ENCODE measurements at regions not wholly inside any gene's neighbourhood (a gene's known extent, or its start where the extent isn't known, plus 50 kb on each side); places are given as distances from the start of the nearest gene placed in this dataset.

DNA sequence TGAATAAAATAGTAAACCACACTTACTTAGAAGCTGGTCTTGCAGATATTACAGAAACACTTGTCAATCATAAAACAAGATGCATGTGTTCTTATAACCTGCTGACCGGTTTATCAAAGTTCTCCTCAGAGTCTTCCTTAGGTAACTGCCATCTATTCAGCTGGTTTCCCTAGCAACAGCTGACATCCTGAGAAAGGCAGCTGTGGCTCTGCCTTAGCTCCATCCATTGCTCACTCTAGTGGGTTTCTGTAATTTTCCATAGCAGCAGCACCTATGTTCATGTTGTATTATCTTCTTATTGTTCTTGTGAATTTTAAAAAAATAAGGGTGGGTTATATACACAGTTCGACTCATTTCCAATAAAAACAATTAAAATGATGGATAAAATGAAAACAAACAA, 87.8 kb downstream of the RAP2A start:
- in situ Hi-C loops (cut with HindIII; ENCODE audit: extremely low pct_ligation_motif_present, low pct_unique_long_range_greater_than_20kb), result no loop called here
- Histone ChIP-seq H3K36me3 (replicated peaks in 1 of 2; ENCODE audit: control insufficient read depth in 1 of 2, insufficient read depth in 2 of 2, low read length in 2 of 2) (no peaks in the 10 kb centered on the region), H3K4me2 (ENCODE audit: low read depth, low read length) (peak overlapping the region; percentile 54), H2AFZ (ENCODE audit: low read length) (no peak overlapping the region), H3K9me3 (ENCODE audit: low read length) (no peaks in the 10 kb centered on the region), H4K20me1 (ENCODE audit: insufficient read depth, low read length) (no peaks in the 10 kb centered on the region), H3K27ac (ENCODE audit: extremely low read length, insufficient read depth, low read length) (peak overlapping the region; percentile 64), H3K9ac (ENCODE audit: insufficient read depth, low read depth, low read length) (no peak overlapping the region), H3K27me3 (ENCODE audit: control insufficient read depth in 1 of 2, insufficient read depth in 2 of 2, low read length in 2 of 2) (no peaks in the 10 kb centered on the region), H3K4me1 (ENCODE audit: insufficient read depth, low read length) (peaks cover 31% of the 10 kb centered on the region), H3K4me3 (replicated peaks in 1 of 3; ENCODE audit: insufficient read depth in 1 of 3, low read depth in 2 of 3, low read length in 3 of 3) (no peak overlapping the region), H3K79me2 (ENCODE audit: insufficient read depth, low read length) (no peaks in the 10 kb centered on the region)
- DNase-seq (ENCODE audit: low spot score) (peak; percentile 20), FAIRE-seq (no peak), ATAC-seq (peak; percentile 78)
- intact Hi-C loops (cut with micrococcal nuclease; ENCODE audit: unreplicated experiment), result no loop called here
- 21% methylated on average over 2 of the region's 2 CpGs for WGBS (ENCODE audit: low lambda C conversion rate)
- CTCF ChIA-PET (ENCODE audit: low intra/inter-chr PET ratio, low total read pairs), result no interaction called here
- no TSS peak for BruUV-seq (replicated peaks)
- POLR2A ChIA-PET, result no interaction called here
- TF ChIP-seq, protein P1, sequence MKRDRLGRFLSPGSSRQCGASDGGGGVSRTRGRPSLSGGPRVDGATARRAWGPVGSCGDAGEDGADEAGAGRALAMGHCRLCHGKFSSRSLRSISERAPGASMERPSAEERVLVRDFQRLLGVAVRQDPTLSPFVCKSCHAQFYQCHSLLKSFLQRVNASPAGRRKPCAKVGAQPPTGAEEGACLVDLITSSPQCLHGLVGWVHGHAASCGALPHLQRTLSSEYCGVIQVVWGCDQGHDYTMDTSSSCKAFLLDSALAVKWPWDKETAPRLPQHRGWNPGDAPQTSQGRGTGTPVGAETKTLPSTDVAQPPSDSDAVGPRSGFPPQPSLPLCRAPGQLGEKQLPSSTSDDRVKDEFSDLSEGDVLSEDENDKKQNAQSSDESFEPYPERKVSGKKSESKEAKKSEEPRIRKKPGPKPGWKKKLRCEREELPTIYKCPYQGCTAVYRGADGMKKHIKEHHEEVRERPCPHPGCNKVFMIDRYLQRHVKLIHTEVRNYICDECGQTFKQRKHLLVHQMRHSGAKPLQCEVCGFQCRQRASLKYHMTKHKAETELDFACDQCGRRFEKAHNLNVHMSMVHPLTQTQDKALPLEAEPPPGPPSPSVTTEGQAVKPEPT (CRISPR knock-in tag; IDR thresholded peaks at IDR 0.05; ENCODE audit: low read depth), result no peak
- TF ChIP-seq RFXANK (CRISPR knock-in tag; IDR thresholded peaks at IDR 0.05), result peak; percentile 78; the same call in 1 of the 2 replicates
- TF ChIP-seq, protein P2, sequence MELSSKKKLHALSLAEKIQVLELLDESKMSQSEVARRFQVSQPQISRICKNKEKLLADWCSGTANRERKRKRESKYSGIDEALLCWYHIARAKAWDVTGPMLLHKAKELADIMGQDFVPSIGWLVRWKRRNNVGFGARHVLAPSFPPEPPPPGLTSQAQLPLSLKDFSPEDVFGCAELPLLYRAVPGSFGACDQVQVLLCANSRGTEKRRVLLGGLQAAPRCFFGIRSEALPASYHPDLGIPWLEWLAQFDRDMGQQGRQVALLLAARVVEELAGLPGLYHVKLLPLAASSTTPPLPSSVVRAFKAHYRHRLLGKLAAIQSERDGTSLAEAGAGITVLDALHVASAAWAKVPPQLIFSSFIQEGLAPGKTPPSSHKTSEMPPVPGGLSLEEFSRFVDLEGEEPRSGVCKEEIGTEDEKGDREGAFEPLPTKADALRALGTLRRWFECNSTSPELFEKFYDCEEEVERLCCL (CRISPR knock-in tag; IDR thresholded peaks at IDR 0.05; ENCODE audit: borderline replicate concordance), result no peak
- TF ChIP-seq RFX1 (IDR thresholded peaks at IDR 0.05), result peak; percentile 10; the same call in 1 of the 2 replicates
- TF ChIP-seq HIVEP1 (CRISPR knock-in tag; IDR thresholded peaks at IDR 0.05), result no peak
- peak; percentile 60 for TF ChIP-seq RFX3 (CRISPR knock-in tag; IDR thresholded peaks at IDR 0.05)
- TF ChIP-seq REPIN1 (CRISPR knock-in tag; IDR thresholded peaks at IDR 0.05; ENCODE audit: borderline replicate concordance, low read depth), result no peak
- TF ChIP-seq NFE2L1 (CRISPR knock-in tag; IDR thresholded peaks at IDR 0.05; ENCODE audit: borderline replicate concordance), result no peak
- no peak for TF ChIP-seq EP300 (IDR thresholded peaks at IDR 0.05; ENCODE audit: low read depth in 2 of 2, low read length in 2 of 2)
- no peak for TF ChIP-seq EP300 (CRISPR knock-in tag; IDR thresholded peaks at IDR 0.05; ENCODE audit: borderline replicate concordance)
- no peak for TF ChIP-seq HMG20B (CRISPR knock-in tag; conservative IDR thresholded peaks at IDR 0.05)
- TF ChIP-seq, protein P3, sequence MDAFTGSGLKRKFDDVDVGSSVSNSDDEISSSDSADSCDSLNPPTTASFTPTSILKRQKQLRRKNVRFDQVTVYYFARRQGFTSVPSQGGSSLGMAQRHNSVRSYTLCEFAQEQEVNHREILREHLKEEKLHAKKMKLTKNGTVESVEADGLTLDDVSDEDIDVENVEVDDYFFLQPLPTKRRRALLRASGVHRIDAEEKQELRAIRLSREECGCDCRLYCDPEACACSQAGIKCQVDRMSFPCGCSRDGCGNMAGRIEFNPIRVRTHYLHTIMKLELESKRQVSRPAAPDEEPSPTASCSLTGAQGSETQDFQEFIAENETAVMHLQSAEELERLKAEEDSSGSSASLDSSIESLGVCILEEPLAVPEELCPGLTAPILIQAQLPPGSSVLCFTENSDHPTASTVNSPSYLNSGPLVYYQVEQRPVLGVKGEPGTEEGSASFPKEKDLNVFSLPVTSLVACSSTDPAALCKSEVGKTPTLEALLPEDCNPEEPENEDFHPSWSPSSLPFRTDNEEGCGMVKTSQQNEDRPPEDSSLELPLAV (CRISPR knock-in tag; conservative IDR thresholded peaks at IDR 0.05; ENCODE audit: low read depth), result no peak
- TF ChIP-seq RFXAP (CRISPR knock-in tag; IDR thresholded peaks at IDR 0.05; ENCODE audit: borderline replicate concordance), result peak; percentile 56; the same call in 1 of the 2 replicates
- TF ChIP-seq KDM6A (CRISPR knock-in tag; IDR thresholded peaks at IDR 0.05; ENCODE audit: low read depth), result no peak
- no peak for TF ChIP-seq ZKSCAN1 (IDR thresholded peaks at IDR 0.05; ENCODE audit: low read length)
- no peak for TF ChIP-seq FOXP1 (IDR thresholded peaks at IDR 0.05)
- TF ChIP-seq FOXP1 (CRISPR knock-in tag; IDR thresholded peaks at IDR 0.05), result no peak
- TF ChIP-seq SMARCC2 (IDR thresholded peaks at IDR 0.05), result no peak
- no peak for TF ChIP-seq DR1 (CRISPR knock-in tag; IDR thresholded peaks at IDR 0.05)
- TF ChIP-seq ZNF572 (CRISPR knock-in tag; IDR thresholded peaks at IDR 0.05), result no peak
- TF ChIP-seq, protein P4, sequence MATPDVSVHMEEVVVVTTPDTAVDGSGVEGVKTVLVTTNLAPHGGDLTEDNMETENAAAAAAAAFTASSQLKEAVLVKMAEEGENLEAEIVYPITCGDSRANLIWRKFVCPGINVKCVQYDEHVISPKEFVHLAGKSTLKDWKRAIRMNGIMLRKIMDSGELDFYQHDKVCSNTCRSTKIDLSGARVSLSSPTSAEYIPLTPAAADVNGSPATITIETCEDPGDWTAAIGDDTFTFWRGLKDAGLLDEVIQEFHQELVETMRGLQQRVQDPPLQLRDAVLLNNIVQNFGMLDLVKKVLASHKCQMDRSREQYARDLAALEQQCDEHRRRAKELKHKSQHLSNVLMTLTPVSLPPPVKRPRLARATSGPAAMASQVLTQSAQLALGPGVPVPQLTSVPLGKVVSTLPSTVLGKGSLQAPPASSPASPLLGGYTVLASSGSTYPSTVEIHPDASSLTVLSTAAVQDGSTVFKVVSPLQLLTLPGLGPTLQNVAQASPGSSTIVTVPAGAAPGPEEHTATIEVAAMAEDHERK (CRISPR knock-in tag; IDR thresholded peaks at IDR 0.05; ENCODE audit: low read depth), result no peak
